IMR-90 (cell line): ENCODE measurements at regions not wholly inside any gene's neighbourhood (a gene's known extent, or its start where the extent isn't known, plus 50 kb on each side); places are given as distances from the start of the nearest gene placed in this dataset.

Source experiments
- ATAC-seq: fragments of 200-7000 bp; cut with Tn5 transposase; 2 replicates; pipeline ENCODE4 v1.9.1; 2020; ENCODE audit warnings: low read depth, mild to moderate bottlenecking, moderate library complexity
- BruUV-seq: library from RNA; stranded (reverse); fragments of 400-500 nt; replicated peaks from 2 replicates; lab custom pipeline; 2021; lab: Mats Ljungman, UMichigan
- CTCF ChIA-PET: fragments of 300-600 bp; formaldehyde crosslinking; extraction: SDS; loops from one replicate; lab custom pipeline; 2021; ENCODE audit warnings: antibody characterized with exemption; lab: Yijun Ruan, JAX
- POLR2A ChIA-PET: fragments of 300-600 bp; sonication (Branson Sonifier 250); formaldehyde crosslinking; loops from one replicate; lab custom pipeline; 2022; ENCODE audit warnings: antibody characterized with exemption; ENCODE audit not compliant: unreplicated experiment; lab: Charles Lee
- DNase-seq: peaks from one replicate; pipeline ENCODE4 v3.0.0; 2013
- H2AFZ ChIP-seq: replicated peaks from 2 replicates; pipeline ENCODE3; 2013; ENCODE audit warnings: low read length, mild to moderate bottlenecking; ENCODE audit not compliant: poor library complexity
- H2AK5ac ChIP-seq: 2 replicates; pipeline ENCODE4 v1.6.1; 2013; ENCODE audit warnings: low read depth, low read length, inconsistent platforms
- H2AK9ac ChIP-seq: replicated peaks from 2 replicates; pipeline ENCODE3; 2013; ENCODE audit warnings: mild to moderate bottlenecking, low read depth, low read length, moderate library complexity; ENCODE audit not compliant: poor library complexity
- H2BK120ac ChIP-seq: 2 replicates; pipeline ENCODE4 v1.6.1; 2013; ENCODE audit warnings: low read depth, low read length, inconsistent platforms
- H2BK15ac ChIP-seq: 3 replicates; pipeline ENCODE4 v1.6.1; 2013; ENCODE audit warnings: low read depth, low read length, inconsistent platforms
- H2BK20ac ChIP-seq: 2 replicates; pipeline ENCODE4 v1.6.1; 2013; ENCODE audit warnings: low read depth, mild to moderate bottlenecking, inconsistent platforms, low read length, moderate library complexity
- H2BK5ac ChIP-seq: 2 replicates; pipeline ENCODE4 v1.6.1; 2013; ENCODE audit warnings: mild to moderate bottlenecking, low read depth, low read length, inconsistent platforms; ENCODE audit not compliant: poor library complexity, severe bottlenecking
- H3K14ac ChIP-seq: replicated peaks from 2 replicates; pipeline ENCODE4 v1.6.1; 2013; ENCODE audit warnings: low read depth, low read length, inconsistent platforms
- H3K18ac ChIP-seq: 2 replicates; pipeline ENCODE4 v1.6.1; 2013; ENCODE audit warnings: low read depth, low read length, control low read depth
- H3K23ac ChIP-seq: 2 replicates; pipeline ENCODE4 v1.6.1; 2013; ENCODE audit warnings: low read depth, low read length, inconsistent platforms
- H3K27ac ChIP-seq: 2 replicates; pipeline ENCODE4 v1.5.1; 2013; ENCODE audit warnings: mild to moderate bottlenecking, control low read depth, low read length; ENCODE audit not compliant: insufficient read depth
- H3K27me3 ChIP-seq: 2 replicates; pipeline ENCODE4 v1.6.1; 2013; ENCODE audit warnings: low read length; ENCODE audit not compliant: control insufficient read depth, insufficient read depth
- H3K36me3 ChIP-seq: 2 replicates; pipeline ENCODE4 v1.6.1; 2013; ENCODE audit warnings: low read length, mixed read lengths; ENCODE audit not compliant: control insufficient read depth, insufficient read depth
- H3K4ac ChIP-seq: 2 replicates; pipeline ENCODE4 v1.6.1; 2013; ENCODE audit warnings: low read depth, low read length, inconsistent platforms
- H3K4me1 ChIP-seq: 2 replicates; pipeline ENCODE4 v1.6.1; 2013; ENCODE audit warnings: low read length, mixed read lengths; ENCODE audit not compliant: control insufficient read depth, insufficient read depth
- H3K4me2 ChIP-seq: 2 replicates; pipeline ENCODE4 v1.6.1; 2013; ENCODE audit warnings: low read depth, mild to moderate bottlenecking, control low read depth, low read length, moderate library complexity
- H3K4me3 ChIP-seq: 2 replicates; pipeline ENCODE4 v1.5.1; 2013; ENCODE audit warnings: low read depth, mild to moderate bottlenecking, control low read depth, low read length, moderate library complexity; ENCODE audit not compliant: insufficient read depth
- H3K56ac ChIP-seq: 2 replicates; pipeline ENCODE4 v1.6.1; 2013; ENCODE audit warnings: low read length, inconsistent platforms; ENCODE audit not compliant: insufficient read depth; ENCODE audit errors: extremely low read depth
- H3K79me1 ChIP-seq, 2 experiments: 2 replicates each; pipeline ENCODE4 v1.6.1; 2013; ENCODE audit warnings: low read length in 2 of 2, inconsistent platforms in 1 of 2, low read depth in 1 of 2
- H3K9ac ChIP-seq: 2 replicates; pipeline ENCODE4 v1.6.1; 2013; ENCODE audit warnings: low read depth, low read length, control low read depth
- H3K9me1 ChIP-seq: 2 replicates; pipeline ENCODE4 v1.6.1; 2013; ENCODE audit warnings: low read length, inconsistent platforms; ENCODE audit not compliant: insufficient read depth
- H3K9me3 ChIP-seq: 2 replicates; pipeline ENCODE4 v1.6.1; 2013; ENCODE audit warnings: low read length; ENCODE audit not compliant: control insufficient read depth, insufficient read depth
- H4K20me1 ChIP-seq: 2 replicates; pipeline ENCODE4 v1.6.1; 2013; ENCODE audit warnings: low read length, inconsistent platforms; ENCODE audit not compliant: insufficient read depth
- H4K5ac ChIP-seq: 2 replicates; pipeline ENCODE4 v1.6.1; 2013; ENCODE audit warnings: mild to moderate bottlenecking, low read depth, low read length, control low read depth
- H4K8ac ChIP-seq, 2 experiments: 2 replicates each; pipeline ENCODE4 v1.6.1; 2013; ENCODE audit warnings: low read depth in 2 of 2, low read length in 2 of 2, control low read depth in 1 of 2, inconsistent platforms in 1 of 2
- H4K91ac ChIP-seq: 2 replicates; pipeline ENCODE4 v1.6.1; 2013; ENCODE audit warnings: low read depth, low read length, inconsistent platforms; ENCODE audit not compliant: insufficient read depth
- ELK1 ChIP-seq: fragments of 150-350 bp; IDR thresholded peaks from 2 replicates; pipeline ENCODE4 v1.6.1; 2016; ENCODE audit warnings: low read depth, mild to moderate bottlenecking, low read length, moderate library complexity, borderline replicate concordance
- MAZ ChIP-seq: IDR thresholded peaks from 2 replicates; pipeline ENCODE4 v1.6.1; 2012; ENCODE audit warnings: low read depth, mild to moderate bottlenecking, low read length, improper control_type of control experiment, moderate library complexity, borderline replicate concordance
- MXI1 ChIP-seq: IDR thresholded peaks from 2 replicates; pipeline ENCODE4 v1.6.1; 2012; ENCODE audit warnings: low read depth, mild to moderate bottlenecking, low read length, moderate library complexity, borderline replicate concordance
- RAD21 ChIP-seq: IDR thresholded peaks from 2 replicates; pipeline ENCODE4 v1.6.1; 2012; ENCODE audit warnings: low read length, improper control_type of control experiment
- RFX5 ChIP-seq: IDR thresholded peaks from 2 replicates; pipeline ENCODE4 v1.8.0; 2012; ENCODE audit warnings: low read depth, mild to moderate bottlenecking, low read length, moderate library complexity
- SMC3 ChIP-seq: fragments of 150-350 bp; IDR thresholded peaks from 2 replicates; pipeline ENCODE4 v1.6.1; 2016; ENCODE audit warnings: low read depth, mild to moderate bottlenecking, antibody characterized with exemption, low read length, moderate library complexity
- USF2 ChIP-seq: fragments of 150-350 bp; IDR thresholded peaks from 2 replicates; pipeline ENCODE4 v1.6.1; 2017; ENCODE audit warnings: mild to moderate bottlenecking, antibody characterized with exemption, low read length, low read depth
- WGBS, 2 experiments: methylation state at CpG; one replicate each; pipeline versions ENCODE4 v1.1.5 to v1.1.7; 2013; ENCODE audit warnings: missing lambda C conversion rate in 2 of 2; ENCODE audit not compliant: insufficient read length in 1 of 2; ENCODE audit errors: extremely low coverage in 2 of 2; 5-methylcytosine and 5-hydroxymethylcytosine counted together
- dilution Hi-C: fragments of 300-500 bp; cut with HindIII; formaldehyde crosslinking; loops from one replicate; pipeline ENCODE4 v1.14.3; 2018; ENCODE audit warnings: low sequenced_read_pairs; ENCODE audit not compliant: unreplicated experiment
- in situ Hi-C: fragments of 300-500 bp; cut with MboI; formaldehyde crosslinking; loops from 3 replicates; pipeline ENCODE4 v1.14.3; 2019; ENCODE audit warnings: low sequenced_read_pairs, inconsistent platforms, mixed read lengths
- intact Hi-C: fragments of 100-400 bp; cut with micrococcal nuclease; formaldehyde crosslinking; loops from 2 replicates; pipeline ENCODE4 v1.10.0; 2022

GRCh38 chr11:111176603-111177002 is 68.9 kb upstream of the POU2AF2 start:
- H3K79me1 ChIP-seq, result no peaks in the 10 kb centered on the region
- no peak overlapping the region for H4K5ac ChIP-seq
- H3K18ac ChIP-seq, result no peak overlapping the region
- H2AK5ac ChIP-seq, result no peak overlapping the region
- H2BK5ac ChIP-seq, result no peak overlapping the region
- no TSS peak for BruUV-seq
- H3K9me3 ChIP-seq, result no peaks in the 10 kb centered on the region
- H3K9ac ChIP-seq, result no peak overlapping the region
- in situ Hi-C loops (no loop called here), dilution Hi-C loops (no loop called here), intact Hi-C loops (no loop called here)
- CTCF ChIA-PET, result no interaction called here
- H3K4me2 ChIP-seq, result no peak overlapping the region
- no peaks in the 10 kb centered on the region; the same call in 1 of the 2 replicates for H3K4me1 ChIP-seq
- H3K56ac ChIP-seq, result no peak overlapping the region
- H2AK9ac ChIP-seq, result no peak overlapping the region
- no peak overlapping the region for H3K4ac ChIP-seq
- no peak overlapping the region for H2BK20ac ChIP-seq
- no peaks in the 10 kb centered on the region for H4K20me1 ChIP-seq
- H2BK120ac ChIP-seq, result no peak overlapping the region
- DNase-seq (no peak), ATAC-seq (no peak)
- 100% methylated on average over 2 of the region's 4 CpGs; no CpG with 5 or more reads in 1 of the 2 experiments for WGBS, 2 experiments
- H3K23ac ChIP-seq, result no peak overlapping the region
- no peak overlapping the region for H2AFZ ChIP-seq
- no peaks in the 10 kb centered on the region for H3K36me3 ChIP-seq
- POLR2A ChIA-PET, result no interaction called here
- H3K9me1 ChIP-seq, result 0 out of 2 replicates have a peak, but pooled peaks cover 2% of the 10 kb centered on the region
- H3K27me3 ChIP-seq, result no peaks in the 10 kb centered on the region
- TF ChIP-seq MXI1 (no peak), USF2 (no peak), RAD21 (no peak), RFX5 (no peak), MAZ (no peak), ELK1 (no peak), SMC3 (no peak)
- no peak overlapping the region for H2BK15ac ChIP-seq
- H3K14ac ChIP-seq, result no peak overlapping the region
- no peak overlapping the region for H3K4me3 ChIP-seq
- no peak overlapping the region for H3K27ac ChIP-seq
- no peak overlapping the region for H4K8ac ChIP-seq
- no peak overlapping the region for H4K91ac ChIP-seq
